ENCODE measurements at regions not wholly inside any gene's neighbourhood (a gene's known extent, or its start where the extent isn't known, plus 50 kb on each side); places are given as distances from the start of the nearest gene placed in this dataset.

- TF ChIP-seq, protein P1, sequence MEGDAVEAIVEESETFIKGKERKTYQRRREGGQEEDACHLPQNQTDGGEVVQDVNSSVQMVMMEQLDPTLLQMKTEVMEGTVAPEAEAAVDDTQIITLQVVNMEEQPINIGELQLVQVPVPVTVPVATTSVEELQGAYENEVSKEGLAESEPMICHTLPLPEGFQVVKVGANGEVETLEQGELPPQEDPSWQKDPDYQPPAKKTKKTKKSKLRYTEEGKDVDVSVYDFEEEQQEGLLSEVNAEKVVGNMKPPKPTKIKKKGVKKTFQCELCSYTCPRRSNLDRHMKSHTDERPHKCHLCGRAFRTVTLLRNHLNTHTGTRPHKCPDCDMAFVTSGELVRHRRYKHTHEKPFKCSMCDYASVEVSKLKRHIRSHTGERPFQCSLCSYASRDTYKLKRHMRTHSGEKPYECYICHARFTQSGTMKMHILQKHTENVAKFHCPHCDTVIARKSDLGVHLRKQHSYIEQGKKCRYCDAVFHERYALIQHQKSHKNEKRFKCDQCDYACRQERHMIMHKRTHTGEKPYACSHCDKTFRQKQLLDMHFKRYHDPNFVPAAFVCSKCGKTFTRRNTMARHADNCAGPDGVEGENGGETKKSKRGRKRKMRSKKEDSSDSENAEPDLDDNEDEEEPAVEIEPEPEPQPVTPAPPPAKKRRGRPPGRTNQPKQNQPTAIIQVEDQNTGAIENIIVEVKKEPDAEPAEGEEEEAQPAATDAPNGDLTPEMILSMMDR (conservative IDR thresholded peaks at IDR 0.05; ENCODE audit: low read length): no peak
- no peak for TF ChIP-seq EZH2phosphoT487 (IDR thresholded peaks at IDR 0.05; ENCODE audit: borderline replicate concordance, low read depth, low read length)
These were observed 455.3 kb upstream of the NAALADL2 start for GRCh38 chr3:174403831-174404230.
